GM23338 (cell line): ENCODE measurements at regions not wholly inside any gene's neighbourhood (a gene's known extent, or its start where the extent isn't known, plus 50 kb on each side); places are given as distances from the start of the nearest gene placed in this dataset.

ENCODE experiments used
- ATAC-seq: fragments of 200-7000 bp; cut with Tn5 transposase; 3 replicates; pipeline ENCODE4 v1.9.1; 2020
- DNase-seq: peaks from one replicate; pipeline ENCODE4 v3.0.0-alpha.2; 2015; ENCODE audit warnings: low spot score
- H2AFZ ChIP-seq: fragments of 200-600 bp; sonication (generic); 2 replicates; pipeline ENCODE4 v1.8.0; 2016; ENCODE audit warnings: antibody characterized with exemption, mild to moderate bottlenecking, moderate library complexity
- H3F3A ChIP-seq: fragments of 200-600 bp; sonication (generic); replicated peaks from 2 replicates; pipeline ENCODE4 v1.8.0; 2017; ENCODE audit warnings: antibody characterized with exemption, mixed run types, low read depth
- H3K27ac ChIP-seq: fragments of 200-600 bp; sonication (generic); 2 replicates; pipeline ENCODE4 v1.6.1; 2016; ENCODE audit warnings: low read depth
- H3K27me3 ChIP-seq: fragments of 200-600 bp; sonication (generic); 2 replicates; pipeline ENCODE4 v1.8.0; 2016; ENCODE audit warnings: mild to moderate bottlenecking, mixed run types, moderate library complexity; ENCODE audit not compliant: insufficient read depth
- H3K36me3 ChIP-seq: fragments of 200-600 bp; sonication (generic); 2 replicates; pipeline ENCODE4 v1.8.0; 2016; ENCODE audit warnings: mild to moderate bottlenecking; ENCODE audit not compliant: insufficient read depth
- H3K4me1 ChIP-seq: fragments of 200-600 bp; sonication (generic); 2 replicates; pipeline ENCODE4 v1.8.0; 2016; ENCODE audit warnings: mild to moderate bottlenecking, moderate library complexity; ENCODE audit not compliant: insufficient read depth
- H3K4me2 ChIP-seq: fragments of 200-600 bp; sonication (generic); 2 replicates; pipeline ENCODE4 v1.7.1; 2017; ENCODE audit warnings: mixed run types
- H3K4me3 ChIP-seq: fragments of 200-600 bp; sonication (generic); 2 replicates; pipeline ENCODE4 v1.6.1; 2016; ENCODE audit warnings: mixed run types
- H3K79me2 ChIP-seq: fragments of 200-600 bp; sonication (generic); replicated peaks from 2 replicates; pipeline ENCODE4 v1.8.0; 2017; ENCODE audit warnings: mild to moderate bottlenecking; ENCODE audit not compliant: insufficient read depth
- H3K9me2 ChIP-seq: fragments of 200-600 bp; sonication (generic); 2 replicates; pipeline ENCODE4 v1.8.0; 2017; ENCODE audit not compliant: insufficient read depth
- H4K20me1 ChIP-seq: fragments of 200-600 bp; sonication (generic); replicated peaks from 2 replicates; pipeline ENCODE4 v1.8.0; 2017; ENCODE audit warnings: mild to moderate bottlenecking; ENCODE audit not compliant: insufficient read depth
- H3K27ac Mint-ChIP-seq: 2 replicates; pipeline ENCODE4 v1.8.0; 2020; ENCODE audit warnings: inconsistent platforms, mild to moderate bottlenecking, moderate library complexity, mixed read lengths
- H3K27me3 Mint-ChIP-seq: 3 replicates; pipeline ENCODE4 v1.8.0; 2022; ENCODE audit warnings: low read depth, mild to moderate bottlenecking, moderate library complexity, mixed read lengths, inconsistent platforms; ENCODE audit not compliant: insufficient read depth, poor library complexity
- H3K36me3 Mint-ChIP-seq: 3 replicates; pipeline ENCODE4 v1.8.0; 2021; ENCODE audit warnings: low read depth, mild to moderate bottlenecking, inconsistent platforms, moderate library complexity, mixed read lengths
- H3K4me1 Mint-ChIP-seq: 3 replicates; pipeline ENCODE4 v1.8.0; 2020; ENCODE audit warnings: mild to moderate bottlenecking, inconsistent platforms, mixed read lengths
- H3K4me3 Mint-ChIP-seq: 3 replicates; pipeline ENCODE4 v1.8.0; 2021; ENCODE audit warnings: moderate library complexity, mild to moderate bottlenecking, inconsistent platforms, mixed read lengths
- H3K9me3 Mint-ChIP-seq: 3 replicates; pipeline ENCODE4 v1.8.0; 2020; ENCODE audit warnings: moderate library complexity, mild to moderate bottlenecking, inconsistent platforms, mixed read lengths
- CREB1 ChIP-seq: fragments of 250-450 bp; sonication (Bioruptor Pico); IDR thresholded peaks from 2 replicates; pipeline ENCODE4 v1.5.0; 2020; ENCODE audit warnings: low read depth, mild to moderate bottlenecking, moderate library complexity
- EZH2 ChIP-seq: fragments of 200-600 bp; sonication (generic); IDR thresholded peaks from one replicate; pipeline ENCODE4 v1.8.0; 2017; ENCODE audit warnings: antibody characterized with exemption, mild to moderate bottlenecking, low read depth; ENCODE audit not compliant: unreplicated experiment
- EZH2phosphoT487 ChIP-seq: fragments of 200-600 bp; sonication (generic); IDR thresholded peaks from one replicate; pipeline ENCODE4 v1.8.1; 2018; ENCODE audit warnings: antibody characterized with exemption; ENCODE audit not compliant: unreplicated experiment
- NANOG ChIP-seq: IDR thresholded peaks from 2 replicates; pipeline ENCODE4 v1.6.1; 2016; ENCODE audit warnings: antibody characterized with exemption, borderline replicate concordance
- POLR2AphosphoS5 ChIP-seq: IDR thresholded peaks from 2 replicates; pipeline ENCODE4 v1.6.1; 2016; ENCODE audit warnings: antibody characterized with exemption, low read depth
- STAT1 ChIP-seq: IDR thresholded peaks from one replicate; pipeline ENCODE4 v1.6.1; 2016; ENCODE audit warnings: antibody characterized with exemption; ENCODE audit not compliant: unreplicated experiment
- ZNF114 ChIP-seq: fragments of 250-450 bp; sonication (Bioruptor Pico); IDR thresholded peaks from 2 replicates; pipeline ENCODE4 v1.5.0; 2020; ENCODE audit warnings: mild to moderate bottlenecking, moderate library complexity
- ZNF331 ChIP-seq: fragments of 250-450 bp; sonication (Bioruptor Pico); IDR thresholded peaks from 2 replicates; pipeline ENCODE4 v1.5.0; 2020; ENCODE audit warnings: low read depth, mild to moderate bottlenecking, moderate library complexity
- TF ChIP-seq, protein P1 (sequence below): fragments of 250-450 bp; sonication (Bioruptor Pico); IDR thresholded peaks from 2 replicates; pipeline ENCODE4 v1.5.0; 2020; ENCODE audit warnings: mild to moderate bottlenecking, moderate library complexity
- TF ChIP-seq, protein P2 (sequence below): IDR thresholded peaks from 2 replicates; pipeline ENCODE4 v1.6.1; 2016; ENCODE audit warnings: antibody characterized with exemption
- TF ChIP-seq, protein P3 (sequence below), 2 experiments: fragments of 200-600 bp in 1 of 2; sonication (generic) in 1 of 2; conservative IDR thresholded peaks; 2 replicates each; pipeline versions ENCODE4 v1.5.1 to v1.6.1; 2016 to 2017; ENCODE audit warnings: antibody characterized with exemption in 2 of 2, low read depth in 2 of 2, mild to moderate bottlenecking in 2 of 2, moderate library complexity in 1 of 2
- TF ChIP-seq, protein P4 (sequence below): IDR thresholded peaks from one replicate; pipeline ENCODE4 v1.6.1; 2018; ENCODE audit warnings: antibody characterized with exemption; ENCODE audit not compliant: unreplicated experiment

DNA sequence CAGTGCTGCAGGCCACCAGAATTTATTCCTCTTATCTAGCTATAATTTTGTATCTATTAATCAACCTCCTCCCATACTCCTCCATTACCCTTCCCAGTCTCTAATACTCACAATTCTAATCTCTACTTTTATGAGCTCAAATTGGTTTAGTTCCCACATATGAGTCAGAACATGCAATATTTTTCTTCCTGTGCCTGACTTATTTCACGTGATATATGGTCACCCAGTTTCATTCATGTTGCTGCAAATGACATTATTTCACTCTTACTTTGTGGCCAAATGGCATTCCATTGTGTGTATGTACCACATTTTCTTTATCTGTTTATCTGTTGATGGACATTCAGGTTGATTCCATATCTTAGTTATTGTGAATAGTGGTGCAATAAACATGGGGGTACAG, 483.5 kb downstream of the ACTRT1 start:
- no peak overlapping the region for H3K4me3 ChIP-seq
- H3K27me3 ChIP-seq, result no peaks in the 10 kb centered on the region
- Mint-ChIP-seq H3K9me3 (no peaks in the 10 kb centered on the region; the same call in 2 of the 3 replicates), H3K36me3 (no peaks in the 10 kb centered on the region), H3K4me1 (peaks cover 16% of the 10 kb centered on the region; the same call in 2 of the 3 replicates), H3K27me3 (no peaks in the 10 kb centered on the region), H3K4me3 (no peak overlapping the region), H3K27ac (no peak overlapping the region)
- no peaks in the 10 kb centered on the region for H3K9me2 ChIP-seq
- H3K4me1 ChIP-seq, result no peaks in the 10 kb centered on the region
- TF ChIP-seq EZH2, result no peak
- TF ChIP-seq, protein P1, sequence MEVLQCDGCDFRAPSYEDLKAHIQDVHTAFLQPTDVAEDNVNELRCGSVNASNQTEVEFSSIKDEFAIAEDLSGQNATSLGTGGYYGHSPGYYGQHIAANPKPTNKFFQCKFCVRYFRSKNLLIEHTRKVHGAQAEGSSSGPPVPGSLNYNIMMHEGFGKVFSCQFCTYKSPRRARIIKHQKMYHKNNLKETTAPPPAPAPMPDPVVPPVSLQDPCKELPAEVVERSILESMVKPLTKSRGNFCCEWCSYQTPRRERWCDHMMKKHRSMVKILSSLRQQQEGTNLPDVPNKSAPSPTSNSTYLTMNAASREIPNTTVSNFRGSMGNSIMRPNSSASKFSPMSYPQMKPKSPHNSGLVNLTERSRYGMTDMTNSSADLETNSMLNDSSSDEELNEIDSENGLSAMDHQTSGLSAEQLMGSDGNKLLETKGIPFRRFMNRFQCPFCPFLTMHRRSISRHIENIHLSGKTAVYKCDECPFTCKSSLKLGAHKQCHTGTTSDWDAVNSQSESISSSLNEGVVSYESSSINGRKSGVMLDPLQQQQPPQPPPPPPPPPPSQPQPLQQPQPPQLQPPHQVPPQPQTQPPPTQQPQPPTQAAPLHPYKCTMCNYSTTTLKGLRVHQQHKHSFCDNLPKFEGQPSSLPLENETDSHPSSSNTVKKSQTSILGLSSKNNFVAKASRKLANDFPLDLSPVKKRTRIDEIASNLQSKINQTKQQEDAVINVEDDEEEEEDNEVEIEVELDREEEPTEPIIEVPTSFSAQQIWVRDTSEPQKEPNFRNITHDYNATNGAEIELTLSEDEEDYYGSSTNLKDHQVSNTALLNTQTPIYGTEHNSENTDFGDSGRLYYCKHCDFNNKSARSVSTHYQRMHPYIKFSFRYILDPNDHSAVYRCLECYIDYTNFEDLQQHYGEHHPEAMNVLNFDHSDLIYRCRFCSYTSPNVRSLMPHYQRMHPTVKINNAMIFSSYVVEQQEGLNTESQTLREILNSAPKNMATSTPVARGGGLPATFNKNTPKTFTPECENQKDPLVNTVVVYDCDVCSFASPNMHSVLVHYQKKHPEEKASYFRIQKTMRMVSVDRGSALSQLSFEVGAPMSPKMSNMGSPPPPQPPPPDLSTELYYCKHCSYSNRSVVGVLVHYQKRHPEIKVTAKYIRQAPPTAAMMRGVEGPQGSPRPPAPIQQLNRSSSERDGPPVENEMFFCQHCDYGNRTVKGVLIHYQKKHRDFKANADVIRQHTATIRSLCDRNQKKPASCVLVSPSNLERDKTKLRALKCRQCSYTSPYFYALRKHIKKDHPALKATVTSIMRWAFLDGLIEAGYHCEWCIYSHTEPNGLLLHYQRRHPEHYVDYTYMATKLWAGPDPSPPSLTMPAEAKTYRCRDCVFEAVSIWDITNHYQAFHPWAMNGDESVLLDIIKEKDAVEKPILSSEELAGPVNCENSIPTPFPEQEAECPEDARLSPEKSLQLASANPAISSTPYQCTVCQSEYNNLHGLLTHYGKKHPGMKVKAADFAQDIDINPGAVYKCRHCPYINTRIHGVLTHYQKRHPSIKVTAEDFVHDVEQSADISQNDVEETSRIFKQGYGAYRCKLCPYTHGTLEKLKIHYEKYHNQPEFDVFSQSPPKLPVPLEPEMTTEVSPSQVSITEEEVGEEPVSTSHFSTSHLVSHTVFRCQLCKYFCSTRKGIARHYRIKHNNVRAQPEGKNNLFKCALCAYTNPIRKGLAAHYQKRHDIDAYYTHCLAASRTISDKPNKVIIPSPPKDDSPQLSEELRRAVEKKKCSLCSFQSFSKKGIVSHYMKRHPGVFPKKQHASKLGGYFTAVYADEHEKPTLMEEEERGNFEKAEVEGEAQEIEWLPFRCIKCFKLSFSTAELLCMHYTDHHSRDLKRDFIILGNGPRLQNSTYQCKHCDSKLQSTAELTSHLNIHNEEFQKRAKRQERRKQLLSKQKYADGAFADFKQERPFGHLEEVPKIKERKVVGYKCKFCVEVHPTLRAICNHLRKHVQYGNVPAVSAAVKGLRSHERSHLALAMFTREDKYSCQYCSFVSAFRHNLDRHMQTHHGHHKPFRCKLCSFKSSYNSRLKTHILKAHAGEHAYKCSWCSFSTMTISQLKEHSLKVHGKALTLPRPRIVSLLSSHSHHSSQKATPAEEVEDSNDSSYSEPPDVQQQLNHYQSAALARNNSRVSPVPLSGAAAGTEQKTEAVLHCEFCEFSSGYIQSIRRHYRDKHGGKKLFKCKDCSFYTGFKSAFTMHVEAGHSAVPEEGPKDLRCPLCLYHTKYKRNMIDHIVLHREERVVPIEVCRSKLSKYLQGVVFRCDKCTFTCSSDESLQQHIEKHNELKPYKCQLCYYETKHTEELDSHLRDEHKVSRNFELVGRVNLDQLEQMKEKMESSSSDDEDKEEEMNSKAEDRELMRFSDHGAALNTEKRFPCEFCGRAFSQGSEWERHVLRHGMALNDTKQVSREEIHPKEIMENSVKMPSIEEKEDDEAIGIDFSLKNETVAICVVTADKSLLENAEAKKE (CRISPR knock-in tag), result no peak
- TF ChIP-seq ZNF114 (CRISPR knock-in tag), result no peak
- no peak for TF ChIP-seq POLR2AphosphoS5
- TF ChIP-seq NANOG, result no peak
- no peak for TF ChIP-seq EZH2phosphoT487
- TF ChIP-seq, protein P2, sequence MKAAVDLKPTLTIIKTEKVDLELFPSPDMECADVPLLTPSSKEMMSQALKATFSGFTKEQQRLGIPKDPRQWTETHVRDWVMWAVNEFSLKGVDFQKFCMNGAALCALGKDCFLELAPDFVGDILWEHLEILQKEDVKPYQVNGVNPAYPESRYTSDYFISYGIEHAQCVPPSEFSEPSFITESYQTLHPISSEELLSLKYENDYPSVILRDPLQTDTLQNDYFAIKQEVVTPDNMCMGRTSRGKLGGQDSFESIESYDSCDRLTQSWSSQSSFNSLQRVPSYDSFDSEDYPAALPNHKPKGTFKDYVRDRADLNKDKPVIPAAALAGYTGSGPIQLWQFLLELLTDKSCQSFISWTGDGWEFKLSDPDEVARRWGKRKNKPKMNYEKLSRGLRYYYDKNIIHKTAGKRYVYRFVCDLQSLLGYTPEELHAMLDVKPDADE, result no peak
- TF ChIP-seq, protein P3, sequence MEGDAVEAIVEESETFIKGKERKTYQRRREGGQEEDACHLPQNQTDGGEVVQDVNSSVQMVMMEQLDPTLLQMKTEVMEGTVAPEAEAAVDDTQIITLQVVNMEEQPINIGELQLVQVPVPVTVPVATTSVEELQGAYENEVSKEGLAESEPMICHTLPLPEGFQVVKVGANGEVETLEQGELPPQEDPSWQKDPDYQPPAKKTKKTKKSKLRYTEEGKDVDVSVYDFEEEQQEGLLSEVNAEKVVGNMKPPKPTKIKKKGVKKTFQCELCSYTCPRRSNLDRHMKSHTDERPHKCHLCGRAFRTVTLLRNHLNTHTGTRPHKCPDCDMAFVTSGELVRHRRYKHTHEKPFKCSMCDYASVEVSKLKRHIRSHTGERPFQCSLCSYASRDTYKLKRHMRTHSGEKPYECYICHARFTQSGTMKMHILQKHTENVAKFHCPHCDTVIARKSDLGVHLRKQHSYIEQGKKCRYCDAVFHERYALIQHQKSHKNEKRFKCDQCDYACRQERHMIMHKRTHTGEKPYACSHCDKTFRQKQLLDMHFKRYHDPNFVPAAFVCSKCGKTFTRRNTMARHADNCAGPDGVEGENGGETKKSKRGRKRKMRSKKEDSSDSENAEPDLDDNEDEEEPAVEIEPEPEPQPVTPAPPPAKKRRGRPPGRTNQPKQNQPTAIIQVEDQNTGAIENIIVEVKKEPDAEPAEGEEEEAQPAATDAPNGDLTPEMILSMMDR (conservative IDR thresholded peaks at IDR 0.05; ENCODE audit: low read depth in 2 of 2), result no peak
- TF ChIP-seq CREB1, result no peak
- TF ChIP-seq, protein P4, sequence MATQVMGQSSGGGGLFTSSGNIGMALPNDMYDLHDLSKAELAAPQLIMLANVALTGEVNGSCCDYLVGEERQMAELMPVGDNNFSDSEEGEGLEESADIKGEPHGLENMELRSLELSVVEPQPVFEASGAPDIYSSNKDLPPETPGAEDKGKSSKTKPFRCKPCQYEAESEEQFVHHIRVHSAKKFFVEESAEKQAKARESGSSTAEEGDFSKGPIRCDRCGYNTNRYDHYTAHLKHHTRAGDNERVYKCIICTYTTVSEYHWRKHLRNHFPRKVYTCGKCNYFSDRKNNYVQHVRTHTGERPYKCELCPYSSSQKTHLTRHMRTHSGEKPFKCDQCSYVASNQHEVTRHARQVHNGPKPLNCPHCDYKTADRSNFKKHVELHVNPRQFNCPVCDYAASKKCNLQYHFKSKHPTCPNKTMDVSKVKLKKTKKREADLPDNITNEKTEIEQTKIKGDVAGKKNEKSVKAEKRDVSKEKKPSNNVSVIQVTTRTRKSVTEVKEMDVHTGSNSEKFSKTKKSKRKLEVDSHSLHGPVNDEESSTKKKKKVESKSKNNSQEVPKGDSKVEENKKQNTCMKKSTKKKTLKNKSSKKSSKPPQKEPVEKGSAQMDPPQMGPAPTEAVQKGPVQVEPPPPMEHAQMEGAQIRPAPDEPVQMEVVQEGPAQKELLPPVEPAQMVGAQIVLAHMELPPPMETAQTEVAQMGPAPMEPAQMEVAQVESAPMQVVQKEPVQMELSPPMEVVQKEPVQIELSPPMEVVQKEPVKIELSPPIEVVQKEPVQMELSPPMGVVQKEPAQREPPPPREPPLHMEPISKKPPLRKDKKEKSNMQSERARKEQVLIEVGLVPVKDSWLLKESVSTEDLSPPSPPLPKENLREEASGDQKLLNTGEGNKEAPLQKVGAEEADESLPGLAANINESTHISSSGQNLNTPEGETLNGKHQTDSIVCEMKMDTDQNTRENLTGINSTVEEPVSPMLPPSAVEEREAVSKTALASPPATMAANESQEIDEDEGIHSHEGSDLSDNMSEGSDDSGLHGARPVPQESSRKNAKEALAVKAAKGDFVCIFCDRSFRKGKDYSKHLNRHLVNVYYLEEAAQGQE, result no peak
- no peak for TF ChIP-seq STAT1
- no peak for TF ChIP-seq ZNF331 (CRISPR knock-in tag)
- H2AFZ ChIP-seq, result no peak overlapping the region
- no peaks in the 10 kb centered on the region for H4K20me1 ChIP-seq
- H3K4me2 ChIP-seq, result no peak overlapping the region
- DNase-seq, result no peak
- ATAC-seq, result no peak
- H3K36me3 ChIP-seq, result no peaks in the 10 kb centered on the region
- H3K79me2 ChIP-seq, result no peaks in the 10 kb centered on the region
- H3F3A ChIP-seq, result no peaks in the 10 kb centered on the region
- no peak overlapping the region for H3K27ac ChIP-seq
